ENCODE measurements at regions not wholly inside any gene's neighbourhood (a gene's known extent, or its start where the extent isn't known, plus 50 kb on each side); places are given as distances from the start of the nearest gene placed in this dataset. TPM values are rescaled to one million over a fixed set of nuclear protein-coding genes. Genes with fewer than 3 reads are reported as not detected.

DNA sequence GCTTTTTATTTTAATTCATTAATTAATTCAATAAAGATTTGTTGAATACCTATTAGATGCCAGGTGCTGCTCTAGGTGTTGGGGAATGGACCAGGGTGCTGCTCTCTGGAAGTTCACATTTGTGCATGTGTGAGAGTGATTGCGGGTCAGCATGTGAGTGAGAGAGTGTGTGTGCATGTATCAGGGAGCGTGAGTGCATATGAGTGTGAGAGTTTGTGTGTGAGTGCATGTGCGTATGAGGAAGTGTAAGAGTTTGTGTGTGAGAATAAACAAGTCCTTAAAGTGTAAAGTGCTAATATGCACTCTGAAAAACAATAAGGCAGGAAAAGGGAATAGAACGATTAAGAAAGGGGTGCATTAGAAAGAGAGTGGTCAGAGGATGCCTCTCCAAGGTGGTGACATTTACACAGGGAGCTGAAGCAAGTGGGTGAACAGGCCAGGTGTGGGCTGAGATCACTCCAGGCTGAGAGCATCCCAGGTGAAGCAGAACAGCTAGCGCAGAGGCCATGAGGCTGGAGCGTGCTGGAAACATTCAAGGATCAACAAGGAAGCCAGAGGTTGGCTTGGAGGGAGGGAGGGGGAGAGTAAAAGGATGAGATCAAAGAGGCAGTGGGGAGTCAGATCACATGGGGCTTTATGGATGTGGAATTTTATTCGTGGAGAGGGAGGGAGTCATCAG is 50.5 kb upstream of the SLC1A4 start:
- H3K9me3 ChIP-seq (ENCODE audit: low read depth) = no peaks in the 10 kb centered on the region
- DNase-seq = no peak
- TF ChIP-seq EZH2phosphoT487 (IDR thresholded peaks at IDR 0.05; ENCODE audit: insufficient read depth, low read depth) = no peak
- no peak for TF ChIP-seq EZH2 (IDR thresholded peaks at IDR 0.05; ENCODE audit: insufficient read depth, poor library complexity, severe bottlenecking)
- no peak overlapping the region for H3K9ac ChIP-seq
- peaks cover under 1% of the 10 kb centered on the region; the same call in 1 of the 2 replicates for H3K4me1 ChIP-seq (ENCODE audit: insufficient read depth)
- H3K36me3 ChIP-seq (ENCODE audit: low read depth) = no peaks in the 10 kb centered on the region
- H3K27me3 ChIP-seq (replicated peaks; ENCODE audit: insufficient read depth) = no peaks in the 10 kb centered on the region
- H3K79me2 ChIP-seq (ENCODE audit: insufficient read depth) = no peaks in the 10 kb centered on the region
- 67 to 75% methylated on average over 7 of the region's 7 CpGs for WGBS, 2 experiments (ENCODE audit: low coverage in 1 of 2, low lambda C conversion rate in 2 of 2, missing lambda C conversion rate in 2 of 2)
- no peak overlapping the region for H3K4me3 ChIP-seq
- H3F3A ChIP-seq (ENCODE audit: insufficient read depth) = no peaks in the 10 kb centered on the region
- no peak overlapping the region for H3K4me2 ChIP-seq (ENCODE audit: unreplicated experiment)
- no peak overlapping the region for H2AFZ ChIP-seq
- H3K27ac ChIP-seq = no peak overlapping the region
- in situ Hi-C loops (cut with MboI) = no loop called here
- no peaks in the 10 kb centered on the region for H4K20me1 ChIP-seq (ENCODE audit: insufficient read depth)
- H3K9me2 ChIP-seq (ENCODE audit: insufficient read depth) = no peaks in the 10 kb centered on the region

DNA sequence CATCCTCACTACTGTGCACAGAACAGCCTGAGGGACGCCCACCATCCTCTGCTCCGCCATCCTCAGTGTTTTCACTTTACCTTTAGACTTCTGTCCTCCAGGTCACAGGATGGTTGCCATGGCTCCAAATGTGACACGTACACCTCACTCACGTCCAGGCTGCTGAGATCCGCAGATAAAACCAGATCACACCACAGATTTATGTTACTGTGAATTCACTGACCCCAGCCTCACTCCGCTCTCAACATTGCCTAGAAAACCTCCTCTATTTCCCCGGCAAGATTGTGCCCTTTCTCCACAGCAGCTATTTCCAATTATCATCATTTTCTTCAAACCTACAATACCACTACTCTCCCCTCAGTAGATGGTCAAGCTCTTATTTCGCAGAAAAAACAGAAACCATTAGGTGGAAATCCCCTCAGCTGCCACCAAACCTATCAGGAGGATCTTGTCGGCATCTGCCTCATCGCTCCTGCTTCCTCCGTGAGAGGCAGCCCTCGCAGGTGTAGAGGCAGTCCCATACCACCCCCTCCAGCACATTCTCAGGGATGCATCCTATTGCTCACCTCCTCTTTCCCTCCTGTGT is 49.8 kb upstream of the SLC1A4 start:
- no peak overlapping the region for H3K4me2 ChIP-seq (ENCODE audit: unreplicated experiment)
- 81 to 85% methylated on average over 12 of the region's 12 CpGs for WGBS, 2 experiments (ENCODE audit: low coverage in 1 of 2, low lambda C conversion rate in 2 of 2, missing lambda C conversion rate in 2 of 2)
- H3K4me1 ChIP-seq (ENCODE audit: insufficient read depth) = peaks cover 5% of the 10 kb centered on the region
- in situ Hi-C loops (cut with MboI) = no loop called here
- H3K27ac ChIP-seq = no peak overlapping the region
- no peaks in the 10 kb centered on the region for H3K9me2 ChIP-seq (ENCODE audit: insufficient read depth)
- 0 out of 2 replicates have a peak, but pooled peaks cover 4% of the 10 kb centered on the region for H3F3A ChIP-seq (ENCODE audit: insufficient read depth)
- TF ChIP-seq EZH2phosphoT487 (IDR thresholded peaks at IDR 0.05; ENCODE audit: insufficient read depth, low read depth) = no peak
- no peak for TF ChIP-seq EZH2 (IDR thresholded peaks at IDR 0.05; ENCODE audit: insufficient read depth, poor library complexity, severe bottlenecking)
- H4K20me1 ChIP-seq (ENCODE audit: insufficient read depth) = no peaks in the 10 kb centered on the region
- H3K9me3 ChIP-seq (ENCODE audit: low read depth) = no peaks in the 10 kb centered on the region
- H3K27me3 ChIP-seq (replicated peaks; ENCODE audit: insufficient read depth) = no peaks in the 10 kb centered on the region
- H3K9ac ChIP-seq = no peak overlapping the region
- DNase-seq = no peak
- no peak overlapping the region for H3K4me3 ChIP-seq
- H3K79me2 ChIP-seq (ENCODE audit: insufficient read depth) = no peaks in the 10 kb centered on the region
- H2AFZ ChIP-seq = no peak overlapping the region
- H3K36me3 ChIP-seq (ENCODE audit: low read depth) = no peaks in the 10 kb centered on the region

Small RNA genes lying in the stretch of these regions (small RNA-seq; reads per million reads assigned to genes)
- gene RF00019 (ENCODE audit: low read depth, low replicate concordance) (not detected), gene RN7SL211P (ENCODE audit: low read depth, low replicate concordance) (not detected), gene RN7SL341P (ENCODE audit: low read depth, low replicate concordance) (not detected)
